ENCODE measurements at regions not wholly inside any gene's neighbourhood (a gene's known extent, or its start where the extent isn't known, plus 50 kb on each side); places are given as distances from the start of the nearest gene placed in this dataset.

DNA sequence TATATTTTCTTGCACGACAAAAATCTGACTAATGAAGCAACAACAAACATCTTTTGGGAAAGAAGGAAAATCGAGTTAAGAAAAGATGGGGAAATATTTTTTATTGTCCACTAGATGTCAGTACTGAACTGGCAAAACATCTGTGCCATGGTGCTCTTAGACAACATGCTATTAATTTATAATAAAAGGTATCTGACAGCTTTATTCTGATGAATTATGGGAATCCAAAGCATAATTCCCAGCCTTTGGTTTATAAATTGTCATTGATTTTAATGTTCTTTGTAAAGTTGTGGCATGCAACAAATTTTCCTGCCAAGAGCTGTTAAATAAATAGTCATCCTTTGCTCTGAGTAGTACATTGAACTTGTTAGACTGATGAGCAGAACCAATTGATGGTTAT, 231.2 kb downstream of the ETNK1 start:
- Histone ChIP-seq H3K9me3 (ENCODE audit: control insufficient read depth, insufficient read depth, low read length) (no peaks in the 10 kb centered on the region), H3K4me3 (ENCODE audit: low read length) (no peak overlapping the region), H4K20me1 (ENCODE audit: control insufficient read depth, insufficient read depth, low read depth, low read length) (no peaks in the 10 kb centered on the region), H3K4me1 (ENCODE audit: control insufficient read depth, low read length) (no peaks in the 10 kb centered on the region), H3K27ac (ENCODE audit: low read depth, low read length) (no peak overlapping the region), H3K4me2 (ENCODE audit: low read length) (no peak overlapping the region), H3F3A (ENCODE audit: control insufficient read depth, insufficient read depth) (no peaks in the 10 kb centered on the region), H3K36me3 (ENCODE audit: control insufficient read depth, low read length) (no peaks in the 10 kb centered on the region), H3K9me2 (replicated peaks; ENCODE audit: control insufficient read depth, low read length) (no peaks in the 10 kb centered on the region), H3K27me3 (ENCODE audit: control insufficient read depth, low read length) (no peaks in the 10 kb centered on the region), H3K79me2 (ENCODE audit: control insufficient read depth, low read length) (no peaks in the 10 kb centered on the region)
- TF ChIP-seq CTCF (IDR thresholded peaks at IDR 0.05; ENCODE audit: low read depth, low read length, poor library complexity, severe bottlenecking), result peak; percentile 57
- no peak for TF ChIP-seq EZH2phosphoT487 (IDR thresholded peaks at IDR 0.05; ENCODE audit: borderline replicate concordance, low read length)

DNA sequence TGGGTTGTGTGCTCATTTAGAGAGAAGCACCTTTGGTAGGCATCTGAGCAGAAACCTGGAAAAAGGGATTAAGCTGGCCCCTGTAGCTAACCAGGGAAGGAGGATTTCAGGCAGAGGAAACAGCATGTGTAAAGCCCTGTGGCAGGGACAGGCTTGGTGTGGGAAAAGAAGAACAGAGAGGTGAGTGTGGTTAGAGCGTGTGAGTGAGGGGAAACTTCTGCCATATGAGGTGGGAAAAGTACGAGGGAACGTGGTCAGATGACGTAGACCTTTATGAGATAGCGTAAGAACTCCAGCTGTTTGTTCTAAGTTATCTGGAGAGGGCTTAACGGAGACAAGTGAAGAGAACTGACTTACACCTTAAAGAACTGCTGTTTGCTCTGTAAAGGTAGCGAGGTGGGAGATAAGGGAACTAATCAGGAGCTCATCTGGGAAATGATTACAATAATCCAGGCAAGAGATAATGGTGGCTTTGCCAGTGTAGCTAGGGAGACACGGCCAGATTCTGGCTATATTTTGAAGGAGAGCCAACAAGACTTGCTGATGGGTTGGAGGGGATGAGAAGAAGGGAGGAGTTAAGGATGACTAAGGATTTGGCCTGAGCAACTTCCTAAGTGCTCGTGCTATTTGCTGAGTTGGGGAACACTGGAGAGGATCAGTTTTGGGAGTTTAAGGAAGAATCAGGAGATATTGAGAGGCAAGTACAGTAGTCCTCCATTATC, 234.0 kb downstream of the ETNK1 start:
- no peak overlapping the region for H3K4me2 ChIP-seq (ENCODE audit: low read length)
- H4K20me1 ChIP-seq (ENCODE audit: control insufficient read depth, insufficient read depth, low read depth, low read length), result no peaks in the 10 kb centered on the region
- H3F3A ChIP-seq (ENCODE audit: control insufficient read depth, insufficient read depth), result no peaks in the 10 kb centered on the region
- H3K9me3 ChIP-seq (ENCODE audit: control insufficient read depth, insufficient read depth, low read length), result no peaks in the 10 kb centered on the region
- no peaks in the 10 kb centered on the region for H3K4me1 ChIP-seq (ENCODE audit: control insufficient read depth, low read length)
- H3K36me3 ChIP-seq (ENCODE audit: control insufficient read depth, low read length), result no peaks in the 10 kb centered on the region
- H3K4me3 ChIP-seq (ENCODE audit: low read length), result no peak overlapping the region
- no peaks in the 10 kb centered on the region for H3K27me3 ChIP-seq (ENCODE audit: control insufficient read depth, low read length)
- no peak overlapping the region for H3K27ac ChIP-seq (ENCODE audit: low read depth, low read length)
- no peak for TF ChIP-seq EZH2phosphoT487 (IDR thresholded peaks at IDR 0.05; ENCODE audit: borderline replicate concordance, low read length)
- no peak for TF ChIP-seq CTCF (IDR thresholded peaks at IDR 0.05; ENCODE audit: low read depth, low read length, poor library complexity, severe bottlenecking)
- no peaks in the 10 kb centered on the region for H3K79me2 ChIP-seq (ENCODE audit: control insufficient read depth, low read length)
- H3K9me2 ChIP-seq (replicated peaks; ENCODE audit: control insufficient read depth, low read length), result no peaks in the 10 kb centered on the region

- H4K20me1 ChIP-seq (ENCODE audit: control insufficient read depth, insufficient read depth, low read depth, low read length), result no peaks in the 10 kb centered on the region
- no peak overlapping the region for H3K4me3 ChIP-seq (ENCODE audit: low read length)
- H3K9me3 ChIP-seq (ENCODE audit: control insufficient read depth, insufficient read depth, low read length), result no peaks in the 10 kb centered on the region
- TF ChIP-seq EZH2phosphoT487 (IDR thresholded peaks at IDR 0.05; ENCODE audit: borderline replicate concordance, low read length), result no peak
- TF ChIP-seq CTCF (IDR thresholded peaks at IDR 0.05; ENCODE audit: low read depth, low read length, poor library complexity, severe bottlenecking), result no peak
- no peaks in the 10 kb centered on the region for H3K36me3 ChIP-seq (ENCODE audit: control insufficient read depth, low read length)
- H3K9me2 ChIP-seq (replicated peaks; ENCODE audit: control insufficient read depth, low read length), result no peaks in the 10 kb centered on the region
- H3K4me2 ChIP-seq (ENCODE audit: low read length), result no peak overlapping the region
- H3K27ac ChIP-seq (ENCODE audit: low read depth, low read length), result no peak overlapping the region
- H3K4me1 ChIP-seq (ENCODE audit: control insufficient read depth, low read length), result no peaks in the 10 kb centered on the region
- no peaks in the 10 kb centered on the region for H3F3A ChIP-seq (ENCODE audit: control insufficient read depth, insufficient read depth)
- no peaks in the 10 kb centered on the region for H3K79me2 ChIP-seq (ENCODE audit: control insufficient read depth, low read length)
- no peaks in the 10 kb centered on the region for H3K27me3 ChIP-seq (ENCODE audit: control insufficient read depth, low read length)
Observed at GRCh38 chr12:22860926-22861325, 236.0 kb downstream of the ETNK1 start.
